ENCODE measurements at regions not wholly inside any gene's neighbourhood (a gene's known extent, or its start where the extent isn't known, plus 50 kb on each side); places are given as distances from the start of the nearest gene placed in this dataset.
A peak's percentile ranks its signal among the peaks of the same experiment; 100 is the strongest.

DNA sequence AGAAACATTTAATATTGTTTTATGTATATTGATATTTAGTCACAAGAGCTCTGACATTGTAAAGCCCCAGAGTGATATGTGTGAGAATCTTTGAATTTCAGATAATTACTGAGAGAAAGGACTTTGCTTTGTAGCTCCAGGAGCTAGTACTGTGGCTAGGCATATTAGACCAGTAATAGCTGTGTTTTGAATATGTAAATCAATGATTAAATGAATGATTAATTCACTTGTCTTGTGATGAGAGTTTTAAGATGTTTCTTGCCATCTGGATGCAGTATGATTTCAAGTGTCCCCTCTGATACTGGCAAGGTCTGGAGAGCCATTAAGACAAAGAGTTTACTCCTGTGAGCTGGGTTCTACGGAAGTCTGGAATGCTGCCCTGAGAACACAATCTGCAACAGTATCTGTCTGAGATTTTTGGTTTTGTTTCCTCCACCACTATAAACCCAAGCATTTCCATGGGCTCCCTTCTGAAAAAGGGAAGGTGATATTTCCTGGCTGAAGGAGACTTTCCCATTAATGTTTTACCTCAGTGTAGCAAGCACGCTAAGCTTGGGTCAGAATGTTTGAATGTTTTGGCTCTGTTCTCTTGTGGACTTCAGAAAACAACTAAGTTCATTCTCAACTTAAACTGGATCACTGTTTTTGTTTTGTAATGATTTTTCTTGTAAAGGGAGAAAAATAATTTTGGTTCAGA lies 61.3 kb upstream of the BICC1 start:
- DNase-seq (ENCODE audit: low read depth) = no peak

DNA sequence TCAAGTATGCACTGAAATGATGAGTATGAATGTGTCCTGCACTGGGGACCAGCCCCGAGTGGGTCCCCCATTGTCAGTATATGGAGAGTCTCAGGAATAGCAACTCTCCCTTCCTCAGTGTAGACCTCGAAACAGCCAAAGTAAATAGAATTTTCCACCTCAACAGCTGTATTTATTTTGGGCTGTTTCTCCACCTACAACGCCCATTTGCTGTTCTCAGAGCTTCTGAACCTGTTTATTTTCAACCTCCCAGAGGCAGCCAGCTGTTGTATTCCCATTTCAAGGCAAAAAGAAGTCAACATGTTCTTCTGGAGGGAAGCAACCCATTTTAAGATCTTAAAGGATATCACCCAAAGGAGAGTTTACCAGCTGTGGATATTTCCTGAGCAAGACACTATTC lies 59.6 kb upstream of the BICC1 start:
- DNase-seq (ENCODE audit: low read depth) = no peak

DNA sequence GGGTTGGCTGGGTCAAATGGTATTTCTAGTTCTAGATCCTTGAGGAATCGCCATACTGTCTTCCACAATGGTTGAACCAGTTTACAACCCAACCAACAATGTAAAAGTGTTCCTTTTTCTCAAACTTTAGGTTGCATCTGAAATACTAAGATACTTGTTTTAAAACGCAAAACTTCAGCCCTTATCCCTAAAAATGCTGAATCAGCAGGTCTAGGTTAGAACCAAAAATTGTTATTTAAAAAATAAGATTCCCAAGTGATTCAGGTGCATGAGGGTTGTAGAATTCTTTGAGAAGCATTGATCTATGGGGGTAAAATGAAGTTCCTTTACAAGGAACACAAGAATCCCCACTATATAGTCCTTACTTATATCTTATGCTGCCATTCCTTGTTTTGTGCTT lies 56.5 kb upstream of the BICC1 start:
- DNase-seq (ENCODE audit: low read depth) = no peak

DNA sequence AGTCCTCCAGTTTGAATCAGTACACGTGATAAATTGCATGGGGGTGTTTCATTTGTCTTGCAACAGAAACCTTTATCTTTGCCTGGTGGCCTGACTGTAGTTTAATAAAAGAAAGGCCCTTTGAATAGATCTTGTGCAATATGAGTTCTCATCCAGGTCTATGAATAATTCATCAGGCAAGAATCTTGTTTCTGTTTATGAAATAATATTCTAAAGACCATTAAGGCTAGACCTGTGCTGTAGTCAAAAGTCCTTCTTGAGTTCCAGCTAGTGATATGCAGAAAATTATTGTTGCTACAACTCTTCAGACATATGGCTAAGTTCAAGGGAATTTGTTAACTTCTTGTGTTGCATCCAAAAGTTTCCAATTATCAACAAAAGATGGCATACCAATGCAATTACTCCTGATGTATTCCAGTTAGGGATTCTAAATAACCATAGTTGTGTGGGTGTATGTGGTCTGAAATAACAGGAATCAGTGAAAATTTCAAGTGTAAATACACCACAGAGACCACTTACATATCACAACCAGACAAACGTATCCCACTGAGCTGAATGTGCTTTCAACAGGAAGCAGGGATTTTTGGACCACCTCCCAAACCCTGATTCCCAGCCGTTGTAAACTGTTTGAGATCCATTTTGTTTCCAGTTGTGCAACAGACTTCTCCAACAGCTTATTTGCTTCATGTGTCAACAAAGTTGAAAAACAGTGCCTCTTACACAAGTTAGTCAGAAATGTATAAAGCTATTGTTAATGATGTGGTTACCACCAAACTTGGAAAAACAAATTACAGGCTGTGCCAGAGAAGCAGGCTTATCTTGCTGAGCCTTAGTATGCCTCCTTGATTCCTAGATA lies 54.7 kb upstream of the BICC1 start:
- DNase-seq (ENCODE audit: low read depth) = peak; percentile 89

DNA sequence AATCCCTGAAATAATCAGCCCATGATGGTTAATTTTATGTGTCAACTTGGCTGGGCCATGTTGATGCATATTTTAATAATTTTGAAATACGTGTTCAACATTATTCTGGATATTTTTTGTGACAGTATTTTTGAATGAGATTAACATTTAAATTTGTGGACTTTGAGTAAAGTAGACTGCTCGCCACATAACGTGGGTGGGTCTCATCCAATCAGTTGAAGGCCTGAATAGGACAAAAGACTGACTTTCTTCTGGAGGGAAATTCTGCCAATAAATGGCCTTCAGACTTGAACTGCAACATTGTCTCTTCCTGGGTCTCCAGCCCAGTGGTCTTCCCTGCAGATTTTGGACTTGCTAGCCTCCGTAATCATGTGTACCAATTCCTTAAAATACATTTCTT lies 53.6 kb upstream of the BICC1 start:
- no peak for DNase-seq (ENCODE audit: low read depth)

DNA sequence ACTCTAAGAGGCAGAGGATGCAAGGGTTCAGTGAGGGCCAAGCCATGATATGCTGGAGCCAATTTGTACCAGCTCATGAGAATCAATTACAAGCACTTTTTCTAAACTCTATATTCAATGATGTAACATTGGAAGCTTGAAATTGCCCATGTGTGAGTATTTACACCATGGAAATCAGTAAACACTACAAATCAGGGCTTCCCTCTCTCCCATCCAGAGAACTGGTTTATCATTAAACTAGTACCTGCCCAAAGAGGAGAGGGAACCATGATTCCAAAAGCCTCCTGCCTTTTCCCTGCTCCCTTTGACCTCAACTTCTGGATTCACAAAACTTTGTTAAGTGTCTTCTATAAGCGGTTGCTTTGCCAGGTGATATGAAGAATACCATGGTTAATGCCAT lies 52.5 kb upstream of the BICC1 start:
- DNase-seq (ENCODE audit: low read depth) = no peak

DNA sequence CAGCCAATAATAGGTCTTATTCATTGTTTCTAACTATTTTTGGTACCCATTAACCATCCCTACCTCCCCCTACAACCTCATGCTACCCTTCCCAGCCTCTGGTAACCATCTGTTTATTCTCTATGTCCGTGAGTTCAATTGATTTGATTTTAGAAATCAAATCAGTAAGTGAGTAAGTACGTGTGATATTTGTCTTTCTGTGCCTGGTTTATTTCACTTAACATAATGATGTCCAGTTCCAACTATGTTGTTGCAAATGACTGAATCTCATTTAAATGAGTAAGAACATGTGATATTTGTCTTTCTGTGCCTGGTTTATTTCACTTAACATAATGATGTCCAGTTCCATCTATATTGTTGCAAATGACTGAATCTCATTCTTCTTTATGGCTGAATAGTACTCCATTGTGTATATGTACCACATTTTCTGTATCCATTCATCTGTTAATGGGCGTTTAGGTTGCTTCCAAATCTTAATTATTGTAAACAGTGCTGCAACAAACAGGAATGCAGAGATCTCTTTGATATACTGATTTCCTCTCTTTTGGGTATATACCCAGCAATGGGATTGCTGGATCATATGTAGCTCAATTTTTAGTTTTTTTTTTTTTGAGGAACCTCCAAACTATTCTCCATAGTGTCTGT lies 49.7 kb upstream of the BICC1 start:
- DNase-seq (ENCODE audit: low read depth) = no peak

Data from GM04504 (cell line).